ENCODE measurements at regions not wholly inside any gene's neighbourhood (a gene's known extent, or its start where the extent isn't known, plus 50 kb on each side); places are given as distances from the start of the nearest gene placed in this dataset.

- no peak for TF ChIP-seq CTCF (IDR thresholded peaks at IDR 0.05; ENCODE audit: borderline replicate concordance, insufficient read depth, low read depth, low read length)
- H3K4me3 ChIP-seq (ENCODE audit: low read depth, low read length) = no peak overlapping the region
Measured at GRCh38 chr7:21154614-21155013, 273.3 kb upstream of the SP4 start.

- no peak for TF ChIP-seq CTCF (IDR thresholded peaks at IDR 0.05; ENCODE audit: borderline replicate concordance, insufficient read depth, low read depth, low read length)
- no peak overlapping the region for H3K4me3 ChIP-seq (ENCODE audit: low read depth, low read length)
Measured at GRCh38 chr7:21159506-21159905, 268.4 kb upstream of the SP4 start.

GRCh38 chr7:21160401-21160800 lies 267.5 kb upstream of the SP4 start:
- no peak overlapping the region for H3K4me3 ChIP-seq (ENCODE audit: low read depth, low read length)
- no peak for TF ChIP-seq CTCF (IDR thresholded peaks at IDR 0.05; ENCODE audit: borderline replicate concordance, insufficient read depth, low read depth, low read length)

GRCh38 chr7:21167942-21168341 lies 259.9 kb upstream of the SP4 start:
- TF ChIP-seq CTCF (IDR thresholded peaks at IDR 0.05; ENCODE audit: borderline replicate concordance, insufficient read depth, low read depth, low read length) = no peak
- H3K4me3 ChIP-seq (ENCODE audit: low read depth, low read length) = no peak overlapping the region

GRCh38 chr7:21169667-21170580 lies 258.0 kb upstream of the SP4 start:
- H3K4me3 ChIP-seq (ENCODE audit: low read depth, low read length) = no peak overlapping the region
- TF ChIP-seq CTCF (IDR thresholded peaks at IDR 0.05; ENCODE audit: borderline replicate concordance, insufficient read depth, low read depth, low read length) = no peak

- H3K4me3 ChIP-seq (ENCODE audit: low read depth, low read length) = no peak overlapping the region
- no peak for TF ChIP-seq CTCF (IDR thresholded peaks at IDR 0.05; ENCODE audit: borderline replicate concordance, insufficient read depth, low read depth, low read length)
Measured at GRCh38 chr7:21172800-21173199, 255.1 kb upstream of the SP4 start.

- H3K4me3 ChIP-seq (ENCODE audit: low read depth, low read length) = no peak overlapping the region
- no peak for TF ChIP-seq CTCF (IDR thresholded peaks at IDR 0.05; ENCODE audit: borderline replicate concordance, insufficient read depth, low read depth, low read length)
Measured at GRCh38 chr7:21173436-21173835, 254.4 kb upstream of the SP4 start.
